ENCODE measurements at regions not wholly inside any gene's neighbourhood (a gene's known extent, or its start where the extent isn't known, plus 50 kb on each side); places are given as distances from the start of the nearest gene placed in this dataset.

- Histone ChIP-seq H3K4me3 (ENCODE audit: low read depth, low read length) (no peak overlapping the region), H3K36me3 (ENCODE audit: control insufficient read depth, insufficient read depth, low read length) (no peaks in the 10 kb centered on the region), H3K27me3 (ENCODE audit: control insufficient read depth, insufficient read depth, low read length) (no peaks in the 10 kb centered on the region; the same call in 1 of the 2 replicates)
- DNase-seq (ENCODE audit: low read depth), result no peak
- ChIA-PET POLR2A (no interaction called here), CTCF (no interaction called here)
- TF ChIP-seq, protein P1, sequence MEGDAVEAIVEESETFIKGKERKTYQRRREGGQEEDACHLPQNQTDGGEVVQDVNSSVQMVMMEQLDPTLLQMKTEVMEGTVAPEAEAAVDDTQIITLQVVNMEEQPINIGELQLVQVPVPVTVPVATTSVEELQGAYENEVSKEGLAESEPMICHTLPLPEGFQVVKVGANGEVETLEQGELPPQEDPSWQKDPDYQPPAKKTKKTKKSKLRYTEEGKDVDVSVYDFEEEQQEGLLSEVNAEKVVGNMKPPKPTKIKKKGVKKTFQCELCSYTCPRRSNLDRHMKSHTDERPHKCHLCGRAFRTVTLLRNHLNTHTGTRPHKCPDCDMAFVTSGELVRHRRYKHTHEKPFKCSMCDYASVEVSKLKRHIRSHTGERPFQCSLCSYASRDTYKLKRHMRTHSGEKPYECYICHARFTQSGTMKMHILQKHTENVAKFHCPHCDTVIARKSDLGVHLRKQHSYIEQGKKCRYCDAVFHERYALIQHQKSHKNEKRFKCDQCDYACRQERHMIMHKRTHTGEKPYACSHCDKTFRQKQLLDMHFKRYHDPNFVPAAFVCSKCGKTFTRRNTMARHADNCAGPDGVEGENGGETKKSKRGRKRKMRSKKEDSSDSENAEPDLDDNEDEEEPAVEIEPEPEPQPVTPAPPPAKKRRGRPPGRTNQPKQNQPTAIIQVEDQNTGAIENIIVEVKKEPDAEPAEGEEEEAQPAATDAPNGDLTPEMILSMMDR (IDR thresholded peaks at IDR 0.05; ENCODE audit: insufficient read depth, low read depth, low read length), result peak; percentile 80
Observed at GRCh38 chr3:161559177-161559998, 62.8 kb downstream of the OTOL1 start.

DNA sequence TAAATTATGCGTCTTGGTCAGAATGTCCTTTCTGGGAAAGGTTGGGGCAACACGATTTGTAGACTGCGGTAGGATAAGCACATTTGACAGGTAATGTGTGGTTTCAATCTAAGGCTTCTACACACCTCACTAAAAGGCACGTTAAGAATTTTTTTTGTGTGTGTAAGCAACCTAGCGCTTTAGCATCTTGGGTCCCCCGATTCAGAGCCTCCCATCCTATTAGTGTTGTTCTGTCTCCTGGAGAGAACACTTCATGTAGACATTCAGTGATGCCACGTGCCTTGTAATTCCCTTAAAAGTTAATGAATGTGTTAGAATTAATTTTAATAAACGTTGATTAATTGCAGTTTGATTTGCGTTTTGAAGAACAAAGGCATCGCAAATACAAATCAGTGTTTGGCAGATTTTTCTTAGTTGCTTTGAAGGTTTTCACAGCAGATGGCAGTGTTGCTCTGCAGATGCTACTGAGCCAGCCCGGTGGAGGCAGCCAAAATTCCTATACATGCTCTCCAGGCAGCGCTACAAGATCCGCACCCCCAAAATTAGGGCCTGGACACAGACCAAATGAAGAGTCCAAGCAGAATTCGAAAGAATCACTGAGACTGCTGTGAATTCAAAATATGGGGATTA lies 63.5 kb downstream of the OTOL1 start:
- Histone ChIP-seq H3K27me3 (ENCODE audit: control insufficient read depth, insufficient read depth, low read length) (no peaks in the 10 kb centered on the region; the same call in 1 of the 2 replicates), H3K4me3 (ENCODE audit: low read depth, low read length) (no peak overlapping the region), H3K36me3 (ENCODE audit: control insufficient read depth, insufficient read depth, low read length) (no peaks in the 10 kb centered on the region)
- TF ChIP-seq, protein P1 (IDR thresholded peaks at IDR 0.05; ENCODE audit: insufficient read depth, low read depth, low read length), result peak; percentile 67
- DNase-seq (ENCODE audit: low read depth), result no peak
- CTCF ChIA-PET, result no interaction called here
- POLR2A ChIA-PET, result no interaction called here

GRCh38 chr3:161567577-161568361 lies 71.2 kb downstream of the OTOL1 start:
- no peaks in the 10 kb centered on the region for H3K36me3 ChIP-seq (ENCODE audit: control insufficient read depth, insufficient read depth, low read length)
- no peaks in the 10 kb centered on the region for H3K27me3 ChIP-seq (ENCODE audit: control insufficient read depth, insufficient read depth, low read length)
- ChIA-PET POLR2A (no interaction called here), CTCF (no interaction called here)
- TF ChIP-seq, protein P1 (IDR thresholded peaks at IDR 0.05; ENCODE audit: insufficient read depth, low read depth, low read length), result peak; percentile 18; the same call in 1 of the 2 replicates
- H3K4me3 ChIP-seq (ENCODE audit: low read depth, low read length), result no peak overlapping the region
- DNase-seq (ENCODE audit: low read depth), result peak; percentile 55

- Histone ChIP-seq H3K4me3 (ENCODE audit: low read depth, low read length) (no peak overlapping the region), H3K36me3 (ENCODE audit: control insufficient read depth, insufficient read depth, low read length) (no peaks in the 10 kb centered on the region), H3K27me3 (ENCODE audit: control insufficient read depth, insufficient read depth, low read length) (no peaks in the 10 kb centered on the region)
- TF ChIP-seq, protein P1 (IDR thresholded peaks at IDR 0.05; ENCODE audit: insufficient read depth, low read depth, low read length), result no peak
- CTCF ChIA-PET, result no interaction called here
- DNase-seq (ENCODE audit: low read depth), result no peak
- POLR2A ChIA-PET, result no interaction called here
Observed at GRCh38 chr3:161568671-161569070, 72.1 kb downstream of the OTOL1 start.

DNA sequence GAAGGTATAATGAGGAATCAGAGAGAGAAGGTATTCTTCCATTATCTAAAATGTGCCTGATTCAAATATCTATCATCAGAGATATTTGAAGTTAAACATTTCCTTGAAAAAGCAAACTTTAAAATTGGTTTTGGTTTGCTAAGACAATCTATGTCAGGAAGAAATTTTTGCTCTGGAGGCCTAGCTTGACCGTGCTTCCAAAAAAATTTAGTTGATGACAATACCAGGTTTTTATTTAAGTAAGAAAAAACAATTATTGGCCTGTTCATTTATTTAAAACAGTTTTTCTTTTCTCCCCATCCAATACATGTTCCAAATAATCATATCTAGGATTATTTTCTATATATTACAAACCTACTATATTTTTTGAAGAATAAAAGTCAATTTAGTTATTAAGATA lies 75.3 kb downstream of the OTOL1 start:
- DNase-seq (ENCODE audit: low read depth), result no peak
- ChIA-PET POLR2A (no interaction called here), CTCF (no interaction called here)
- TF ChIP-seq, protein P1 (IDR thresholded peaks at IDR 0.05; ENCODE audit: insufficient read depth, low read depth, low read length), result no peak
- H3K36me3 ChIP-seq (ENCODE audit: control insufficient read depth, insufficient read depth, low read length), result no peaks in the 10 kb centered on the region
- H3K27me3 ChIP-seq (ENCODE audit: control insufficient read depth, insufficient read depth, low read length), result no peaks in the 10 kb centered on the region
- H3K4me3 ChIP-seq (ENCODE audit: low read depth, low read length), result no peak overlapping the region
